Lower leg skin (tissue), 4 donors: ENCODE measurements at regions not wholly inside any gene's neighbourhood (a gene's known extent, or its start where the extent isn't known, plus 50 kb on each side); places are given as distances from the start of the nearest gene placed in this dataset.

Experiments used
- DNase-seq, 2 donors: peaks; one replicate each; pipeline ENCODE4 v3.0.0-alpha.2; 2019; ENCODE audit warnings: low spot score in 2 of 2
- H3K4me3 ChIP-seq: fragments of 200-600 bp; sonication (generic); 2 replicates; pipeline ENCODE4 v1.5.1; 2017; ENCODE audit warnings: mild to moderate bottlenecking, low read depth; ENCODE audit not compliant: poor library complexity, severe bottlenecking
- CTCF ChIP-seq, 3 donors: fragments of 450-650 bp; IDR thresholded peaks; one replicate each; pipeline ENCODE4 v1.5.1; 2016; ENCODE audit warnings: antibody characterized with exemption in 3 of 3, mild to moderate bottlenecking in 3 of 3, moderate library complexity in 2 of 3
- POLR2A ChIP-seq, 2 donors: fragments of 450-650 bp; IDR thresholded peaks; one replicate each; pipeline ENCODE4 v1.6.1; 2016 to 2017; ENCODE audit warnings: antibody characterized with exemption in 2 of 2, mild to moderate bottlenecking in 1 of 2, moderate library complexity in 1 of 2
- WGBS, 2 donors: methylation state at CpG; one replicate each; pipeline ENCODE4 v1.1.5; 2018; 5-methylcytosine and 5-hydroxymethylcytosine counted together
- intact Hi-C: fragments of 100-400 bp; cut with DNase I; formaldehyde crosslinking; loops from one replicate; pipeline ENCODE4 v1.15.0; 2023; ENCODE audit warnings: low total_unique reads

- no peak overlapping the region for H3K4me3 ChIP-seq
- intact Hi-C loops = no loop called here
- 88% methylated on average over 1 of the region's 1 CpG for WGBS, 2 donors
- no peak for DNase-seq
- TF ChIP-seq CTCF (IDR thresholded peaks at IDR 0.05) = no peak
- no peak for TF ChIP-seq POLR2A (IDR thresholded peaks at IDR 0.05)
Observed at GRCh38 chr4:123809864-123810263, 413.3 kb downstream of the SPRY1 start.

- TF ChIP-seq CTCF (IDR thresholded peaks at IDR 0.05) = no peak
- TF ChIP-seq POLR2A (IDR thresholded peaks at IDR 0.05) = no peak
- DNase-seq = no peak
- no peak overlapping the region for H3K4me3 ChIP-seq
- WGBS, 2 donors = 28 to 36% methylated on average over 3 of the region's 3 CpGs
- intact Hi-C loops = no loop called here
Observed at GRCh38 chr4:123812066-123812390, 415.4 kb downstream of the SPRY1 start.

- no peak for DNase-seq
- TF ChIP-seq POLR2A (IDR thresholded peaks at IDR 0.05) = no peak
- no peak for TF ChIP-seq CTCF (IDR thresholded peaks at IDR 0.05)
- intact Hi-C loops = no loop called here
- WGBS, 2 donors = 96 to 97% methylated on average over 2 of the region's 2 CpGs
- H3K4me3 ChIP-seq = no peak overlapping the region
Observed at GRCh38 chr4:123813901-123814300, 417.3 kb downstream of the SPRY1 start.

- intact Hi-C loops = no loop called here
- no peak for TF ChIP-seq CTCF (IDR thresholded peaks at IDR 0.05)
- no peak for TF ChIP-seq POLR2A (IDR thresholded peaks at IDR 0.05)
- 32 to 50% methylated on average over 2 of the region's 2 CpGs for WGBS, 2 donors
- no peak for DNase-seq
- H3K4me3 ChIP-seq = no peak overlapping the region
Observed at GRCh38 chr4:123816462-123816861, 419.9 kb downstream of the SPRY1 start.

- intact Hi-C loops = no loop called here
- no peak overlapping the region for H3K4me3 ChIP-seq
- 66 to 72% methylated on average over 7 of the region's 7 CpGs for WGBS, 2 donors
- TF ChIP-seq POLR2A (IDR thresholded peaks at IDR 0.05) = no peak
- DNase-seq = no peak
Observed at GRCh38 chr4:123817025-123817688, 420.6 kb downstream of the SPRY1 start.

- intact Hi-C loops = no loop called here
- no peak overlapping the region for H3K4me3 ChIP-seq
- TF ChIP-seq CTCF (IDR thresholded peaks at IDR 0.05) (no peak), POLR2A (IDR thresholded peaks at IDR 0.05) (no peak)
- DNase-seq = no peak
Observed at GRCh38 chr4:123819362-123820035, 422.9 kb downstream of the SPRY1 start.
